K562 (cell line): ENCODE measurements at regions not wholly inside any gene's neighbourhood (a gene's known extent, or its start where the extent isn't known, plus 50 kb on each side); places are given as distances from the start of the nearest gene placed in this dataset.
"Not testable (repeated sequence)": the region's sequence is repeated elsewhere in the genome, so short reads cannot be mapped to it uniquely, and the experiment has no call there.

ENCODE experiments used
- FUS ChIP-seq: fragments of 200-400 bp; formaldehyde crosslinking; optimal IDR thresholded peaks from 2 replicates; pipeline ENCODE3; 2017; ENCODE audit warnings: low read depth, low read length
- MAFF ChIP-seq: IDR thresholded peaks from 2 replicates; pipeline ENCODE4 v1.6.1; 2012; ENCODE audit warnings: low read length, improper control_type of control experiment
- MBD2 ChIP-seq: sonication (generic); IDR thresholded peaks from 2 replicates; pipeline ENCODE4 v1.6.1; 2016; ENCODE audit warnings: low read depth, borderline replicate concordance
- PHF8 ChIP-seq: fragments of 200-600 bp; sonication (generic); IDR thresholded peaks from 2 replicates; pipeline ENCODE4 v1.6.1; 2012; ENCODE audit warnings: mixed run types, mild to moderate bottlenecking, inconsistent platforms, low read length, moderate library complexity, borderline replicate concordance
- SP2 ChIP-seq: IDR thresholded peaks from 2 replicates; pipeline ENCODE4 v1.6.1; 2011; ENCODE audit warnings: mild to moderate bottlenecking, low read depth, low read length, moderate library complexity; ENCODE audit not compliant: poor library complexity, severe bottlenecking; ENCODE audit errors: extremely low read depth
- ZNF780A ChIP-seq: fragments of 250-450 bp; sonication (Bioruptor Pico); IDR thresholded peaks from 2 replicates; pipeline ENCODE4 v1.5.0; 2021; ENCODE audit warnings: mild to moderate bottlenecking
- TF ChIP-seq, protein P1 (sequence below): sonication (generic); formaldehyde crosslinking; IDR thresholded peaks from 2 replicates; pipeline ENCODE4 v1.9.0; 2022; ENCODE audit warnings: mild to moderate bottlenecking, missing genetic modification reagents
- TF ChIP-seq, protein P2 (sequence below): fragments of 450-650 bp; IDR thresholded peaks from 2 replicates; pipeline ENCODE4 v1.7.0; 2016; ENCODE audit warnings: borderline replicate concordance

DNA sequence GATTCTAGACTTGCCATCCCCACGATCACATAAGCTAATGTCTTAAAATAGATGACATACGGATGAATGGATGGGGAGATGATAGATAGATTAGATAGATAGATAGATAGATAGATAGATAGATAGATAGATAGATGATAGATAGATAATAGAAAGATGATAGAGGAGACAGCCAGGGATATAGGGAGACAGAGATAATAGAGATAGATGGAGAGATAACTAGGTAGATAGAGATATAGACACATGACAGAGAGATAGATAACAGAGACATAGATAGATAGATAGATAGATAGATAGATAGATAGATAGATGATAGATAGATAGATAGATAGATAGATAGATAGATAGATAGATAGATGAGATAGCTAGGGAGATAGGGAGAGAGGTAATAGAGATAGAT, 511.0 kb upstream of the AUTS2 start:
- not testable (repeated sequence) for TF ChIP-seq PHF8; FUS; ZNF780A (CRISPR knock-in tag); MBD2; MAFF; SP2
- TF ChIP-seq, protein P1, sequence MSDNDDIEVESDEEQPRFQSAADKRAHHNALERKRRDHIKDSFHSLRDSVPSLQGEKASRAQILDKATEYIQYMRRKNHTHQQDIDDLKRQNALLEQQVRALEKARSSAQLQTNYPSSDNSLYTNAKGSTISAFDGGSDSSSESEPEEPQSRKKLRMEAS (CRISPR knock-in tag): not testable (repeated sequence)
- TF ChIP-seq, protein P2, sequence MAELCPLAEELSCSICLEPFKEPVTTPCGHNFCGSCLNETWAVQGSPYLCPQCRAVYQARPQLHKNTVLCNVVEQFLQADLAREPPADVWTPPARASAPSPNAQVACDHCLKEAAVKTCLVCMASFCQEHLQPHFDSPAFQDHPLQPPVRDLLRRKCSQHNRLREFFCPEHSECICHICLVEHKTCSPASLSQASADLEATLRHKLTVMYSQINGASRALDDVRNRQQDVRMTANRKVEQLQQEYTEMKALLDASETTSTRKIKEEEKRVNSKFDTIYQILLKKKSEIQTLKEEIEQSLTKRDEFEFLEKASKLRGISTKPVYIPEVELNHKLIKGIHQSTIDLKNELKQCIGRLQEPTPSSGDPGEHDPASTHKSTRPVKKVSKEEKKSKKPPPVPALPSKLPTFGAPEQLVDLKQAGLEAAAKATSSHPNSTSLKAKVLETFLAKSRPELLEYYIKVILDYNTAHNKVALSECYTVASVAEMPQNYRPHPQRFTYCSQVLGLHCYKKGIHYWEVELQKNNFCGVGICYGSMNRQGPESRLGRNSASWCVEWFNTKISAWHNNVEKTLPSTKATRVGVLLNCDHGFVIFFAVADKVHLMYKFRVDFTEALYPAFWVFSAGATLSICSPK: not testable (repeated sequence)
